Epithelial cell of esophagus (primary cell): ENCODE measurements at regions not wholly inside any gene's neighbourhood (a gene's known extent, or its start where the extent isn't known, plus 50 kb on each side); places are given as distances from the start of the nearest gene placed in this dataset.

Source experiments
- DNase-seq: peaks from one replicate; pipeline ENCODE4 v3.0.0; 2010; ENCODE audit warnings: low read depth
- H3K4me3 ChIP-seq: 2 replicates; pipeline ENCODE4 v1.5.1; 2011; ENCODE audit warnings: mild to moderate bottlenecking, low read length, control low read depth
- CTCF ChIP-seq: IDR thresholded peaks from 2 replicates; pipeline ENCODE4 v1.5.1; 2011; ENCODE audit warnings: low read depth, mild to moderate bottlenecking, low read length, control low read depth, inconsistent platforms; ENCODE audit not compliant: insufficient read depth; ENCODE audit errors: missing control alignments

GRCh38 chr17:34133350-34133749 lies 121.7 kb upstream of the CCL2 start:
- H3K4me3 ChIP-seq: no peak overlapping the region
- no peak for DNase-seq
- no peak for TF ChIP-seq CTCF

GRCh38 chr17:34135841-34136240 lies 119.2 kb upstream of the CCL2 start:
- DNase-seq: no peak
- no peak overlapping the region for H3K4me3 ChIP-seq
- no peak for TF ChIP-seq CTCF

- no peak for TF ChIP-seq CTCF
- DNase-seq: no peak
- no peak overlapping the region for H3K4me3 ChIP-seq
Observed at GRCh38 chr17:34140006-34140405, 115.1 kb upstream of the CCL2 start.

GRCh38 chr17:34141590-34141989 lies 113.5 kb upstream of the CCL2 start:
- no peak for TF ChIP-seq CTCF

GRCh38 chr17:34143430-34143829 lies 111.7 kb upstream of the CCL2 start:
- TF ChIP-seq CTCF: no peak
- DNase-seq: no peak
- H3K4me3 ChIP-seq: no peak overlapping the region

More at GRCh38 chr17:34141590-34141989, 113.5 kb upstream of the CCL2 start:
- no peak for DNase-seq
- no peak overlapping the region for H3K4me3 ChIP-seq

- H3K4me3 ChIP-seq: no peak overlapping the region
- TF ChIP-seq CTCF: peak; percentile 39
- peak; percentile 10 for DNase-seq
Observed at GRCh38 chr17:34146440-34147043, 108.5 kb upstream of the CCL2 start.

GRCh38 chr17:34151102-34151501 lies 104.0 kb upstream of the CCL2 start:
- no peak overlapping the region for H3K4me3 ChIP-seq
- DNase-seq: no peak
- no peak for TF ChIP-seq CTCF
